PC-9 (cell line): ENCODE measurements at regions not wholly inside any gene's neighbourhood (a gene's known extent, or its start where the extent isn't known, plus 50 kb on each side); places are given as distances from the start of the nearest gene placed in this dataset.

ENCODE experiments used
- BruUV-seq: library from RNA; stranded (reverse); fragments of 400-500 nt; replicated peaks from 2 replicates; lab custom pipeline; 2021; lab: Mats Ljungman, UMichigan
- CTCF ChIA-PET: fragments of 300-600 bp; sonication (Branson Sonifier 250); formaldehyde crosslinking; loops from one replicate; lab custom pipeline; 2022; ENCODE audit warnings: antibody characterized with exemption; lab: Charles Lee
- POLR2A ChIA-PET: fragments of 300-600 bp; sonication (Branson Sonifier 250); formaldehyde crosslinking; loops from one replicate; lab custom pipeline; 2022; ENCODE audit warnings: antibody characterized with exemption; ENCODE audit not compliant: unreplicated experiment; lab: Charles Lee
- DNase-seq, 2 experiments: peaks; one replicate each; pipeline versions ENCODE4 v3.0.0 to v3.0.0-alpha.2; 2015 to 2022; ENCODE audit warnings: mixed read lengths in 1 of 2
- H2AFZ ChIP-seq: fragments of 200-600 bp; sonication (generic); 2 replicates; pipeline ENCODE4 v1.8.1; 2017; ENCODE audit warnings: antibody characterized with exemption
- H3F3A ChIP-seq: fragments of 200-600 bp; sonication (generic); 2 replicates; pipeline ENCODE4 v1.8.1; 2017; ENCODE audit warnings: antibody characterized with exemption, mild to moderate bottlenecking, low read depth; ENCODE audit not compliant: insufficient read depth
- H3K27ac ChIP-seq: fragments of 200-600 bp; sonication (generic); 2 replicates; pipeline ENCODE4 v1.6.1; 2016; ENCODE audit warnings: mixed run types
- H3K27me3 ChIP-seq: fragments of 200-600 bp; sonication (generic); 2 replicates; pipeline ENCODE4 v1.6.1; 2016; ENCODE audit warnings: low read depth, mixed run types; ENCODE audit not compliant: insufficient read depth
- H3K36me3 ChIP-seq: fragments of 200-600 bp; sonication (generic); 2 replicates; pipeline ENCODE4 v1.6.1; 2016; ENCODE audit warnings: low read depth, mixed run types
- H3K4me1 ChIP-seq: fragments of 200-600 bp; sonication (generic); replicated peaks from 2 replicates; pipeline ENCODE4 v1.6.1; 2016; ENCODE audit warnings: mixed run types; ENCODE audit not compliant: insufficient read depth
- H3K4me2 ChIP-seq: fragments of 200-600 bp; sonication (generic); 2 replicates; pipeline ENCODE4 v1.6.1; 2017; ENCODE audit warnings: mixed run types
- H3K4me3 ChIP-seq: fragments of 200-600 bp; sonication (generic); 2 replicates; pipeline ENCODE4 v1.6.1; 2016; ENCODE audit warnings: mixed run types
- H3K79me2 ChIP-seq: fragments of 200-600 bp; sonication (generic); 2 replicates; pipeline ENCODE4 v1.6.1; 2017; ENCODE audit warnings: low read depth, mixed run types
- H3K9me2 ChIP-seq: fragments of 200-600 bp; sonication (generic); 2 replicates; pipeline ENCODE4 v1.8.1; 2017; ENCODE audit warnings: mild to moderate bottlenecking; ENCODE audit not compliant: insufficient read depth
- H3K9me3 ChIP-seq: fragments of 200-600 bp; sonication (generic); 2 replicates; pipeline ENCODE4 v1.8.1; 2016; ENCODE audit warnings: low read depth; ENCODE audit not compliant: insufficient read depth
- H4K20me1 ChIP-seq: fragments of 200-600 bp; sonication (generic); 2 replicates; pipeline ENCODE4 v1.8.1; 2017; ENCODE audit not compliant: insufficient read depth
- EZH2 ChIP-seq: fragments of 200-600 bp; sonication (generic); IDR thresholded peaks from 2 replicates; pipeline ENCODE4 v1.8.0; 2017; ENCODE audit warnings: antibody characterized with exemption, low read depth
- intact Hi-C: fragments of 100-400 bp; cut with micrococcal nuclease; formaldehyde crosslinking; loops from one replicate; pipeline ENCODE4 v1.10.0; 2022; ENCODE audit not compliant: unreplicated experiment
- TF ChIP-seq, protein P1 (sequence below): fragments of 200-600 bp; sonication (generic); conservative IDR thresholded peaks from 2 replicates; pipeline ENCODE4 v1.6.1; 2017; ENCODE audit warnings: mixed run types, antibody characterized with exemption, mild to moderate bottlenecking, moderate library complexity

DNA sequence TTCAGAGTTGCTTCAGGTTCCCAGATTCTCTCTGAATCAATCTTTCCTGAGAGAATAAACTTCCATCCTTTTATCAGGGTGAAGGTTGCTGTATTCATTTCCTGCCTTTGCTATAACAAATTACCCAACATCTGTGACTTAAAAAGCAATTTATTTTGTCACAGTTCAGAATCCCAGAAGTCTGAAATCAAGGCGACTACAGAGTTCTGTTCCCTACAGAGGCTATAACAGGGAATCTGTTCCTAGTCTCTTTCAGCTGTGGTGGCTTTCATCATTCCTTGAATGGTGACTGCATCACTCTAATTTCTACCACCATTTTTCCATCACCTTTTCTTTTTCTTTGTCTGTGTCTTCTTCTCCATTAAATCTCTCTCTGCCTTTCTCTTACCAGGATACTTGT is 459.3 kb upstream of the PRR20A start:
- no TSS peak for BruUV-seq
- Histone ChIP-seq H3K4me2 (no peak overlapping the region), H3K4me3 (no peak overlapping the region), H3K27ac (no peak overlapping the region), H3K9me2 (no peaks in the 10 kb centered on the region; the same call in 1 of the 2 replicates), H3K79me2 (no peaks in the 10 kb centered on the region), H3F3A (no peaks in the 10 kb centered on the region), H4K20me1 (no peaks in the 10 kb centered on the region), H2AFZ (no peak overlapping the region), H3K4me1 (no peaks in the 10 kb centered on the region), H3K9me3 (no peaks in the 10 kb centered on the region), H3K27me3 (no peaks in the 10 kb centered on the region), H3K36me3 (no peaks in the 10 kb centered on the region)
- intact Hi-C loops: no loop called here
- TF ChIP-seq EZH2: no peak
- TF ChIP-seq, protein P1, sequence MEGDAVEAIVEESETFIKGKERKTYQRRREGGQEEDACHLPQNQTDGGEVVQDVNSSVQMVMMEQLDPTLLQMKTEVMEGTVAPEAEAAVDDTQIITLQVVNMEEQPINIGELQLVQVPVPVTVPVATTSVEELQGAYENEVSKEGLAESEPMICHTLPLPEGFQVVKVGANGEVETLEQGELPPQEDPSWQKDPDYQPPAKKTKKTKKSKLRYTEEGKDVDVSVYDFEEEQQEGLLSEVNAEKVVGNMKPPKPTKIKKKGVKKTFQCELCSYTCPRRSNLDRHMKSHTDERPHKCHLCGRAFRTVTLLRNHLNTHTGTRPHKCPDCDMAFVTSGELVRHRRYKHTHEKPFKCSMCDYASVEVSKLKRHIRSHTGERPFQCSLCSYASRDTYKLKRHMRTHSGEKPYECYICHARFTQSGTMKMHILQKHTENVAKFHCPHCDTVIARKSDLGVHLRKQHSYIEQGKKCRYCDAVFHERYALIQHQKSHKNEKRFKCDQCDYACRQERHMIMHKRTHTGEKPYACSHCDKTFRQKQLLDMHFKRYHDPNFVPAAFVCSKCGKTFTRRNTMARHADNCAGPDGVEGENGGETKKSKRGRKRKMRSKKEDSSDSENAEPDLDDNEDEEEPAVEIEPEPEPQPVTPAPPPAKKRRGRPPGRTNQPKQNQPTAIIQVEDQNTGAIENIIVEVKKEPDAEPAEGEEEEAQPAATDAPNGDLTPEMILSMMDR: no peak
- ChIA-PET POLR2A (no interaction called here), CTCF (no interaction called here)
- DNase-seq: no peak

DNA sequence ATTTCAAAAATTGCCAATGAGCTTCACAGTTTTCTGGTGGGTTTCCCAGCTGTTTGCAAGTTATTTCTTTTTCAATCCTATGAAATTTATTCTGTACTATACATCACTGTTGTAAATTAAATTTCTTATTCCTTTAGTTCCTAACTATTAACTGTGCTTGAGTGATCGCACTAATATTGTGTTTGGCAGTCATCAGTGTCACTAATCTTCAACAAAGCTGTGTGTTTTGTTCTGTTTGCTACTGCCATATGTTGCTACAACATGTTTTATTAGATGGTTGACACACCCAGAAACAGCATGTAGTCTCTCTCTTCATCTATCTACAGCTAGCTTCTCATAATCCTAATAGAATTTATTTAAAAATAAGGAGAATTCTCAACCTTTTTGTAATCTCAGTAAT is 453.6 kb upstream of the PRR20A start:
- Histone ChIP-seq H3K4me1 (no peaks in the 10 kb centered on the region), H3K27ac (no peak overlapping the region), H3K79me2 (no peaks in the 10 kb centered on the region), H3K9me2 (no peaks in the 10 kb centered on the region; the same call in 1 of the 2 replicates), H3K9me3 (no peaks in the 10 kb centered on the region), H3K27me3 (no peaks in the 10 kb centered on the region), H4K20me1 (no peaks in the 10 kb centered on the region), H2AFZ (no peak overlapping the region), H3K4me2 (no peak overlapping the region), H3K4me3 (no peak overlapping the region), H3F3A (no peaks in the 10 kb centered on the region), H3K36me3 (no peaks in the 10 kb centered on the region)
- intact Hi-C loops: no loop called here
- ChIA-PET POLR2A (no interaction called here), CTCF (no interaction called here)
- BruUV-seq: no TSS peak
- no peak for TF ChIP-seq EZH2
- TF ChIP-seq, protein P1: no peak
- no peak for DNase-seq

DNA sequence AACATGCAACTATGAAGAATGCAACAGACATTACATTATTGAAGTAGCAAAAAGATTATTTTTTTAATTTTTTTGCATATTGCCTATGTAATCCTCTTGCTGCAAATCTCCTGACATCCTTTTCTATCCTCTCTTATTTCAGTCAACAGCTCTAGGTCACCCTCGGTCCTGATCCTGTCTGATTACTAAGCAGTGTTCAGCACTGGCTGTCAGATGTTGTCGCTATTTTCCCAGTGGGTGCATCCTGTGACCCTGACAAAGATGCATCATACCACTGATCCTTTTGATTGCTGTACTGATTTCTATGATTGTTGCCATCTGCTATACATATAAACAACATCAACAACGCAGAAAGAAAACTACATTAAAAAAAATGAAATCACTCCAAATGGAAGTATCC is 443.7 kb upstream of the PRR20A start:
- no peaks in the 10 kb centered on the region for H3K27me3 ChIP-seq
- intact Hi-C loops: no loop called here
- no peaks in the 10 kb centered on the region for H3F3A ChIP-seq
- H3K4me1 ChIP-seq: no peaks in the 10 kb centered on the region
- H2AFZ ChIP-seq: no peak overlapping the region
- peaks cover 5% of the 10 kb centered on the region; the same call in 1 of the 2 replicates for H3K9me3 ChIP-seq
- no peaks in the 10 kb centered on the region for H4K20me1 ChIP-seq
- no peak overlapping the region for H3K27ac ChIP-seq
- BruUV-seq: no TSS peak
- H3K36me3 ChIP-seq: no peaks in the 10 kb centered on the region
- ChIA-PET CTCF (no interaction called here), POLR2A (no interaction called here)
- DNase-seq: no peak
- H3K9me2 ChIP-seq: no peaks in the 10 kb centered on the region
- no peaks in the 10 kb centered on the region for H3K79me2 ChIP-seq
- no peak overlapping the region for H3K4me2 ChIP-seq
- no peak for TF ChIP-seq EZH2
- TF ChIP-seq, protein P1: no peak
- H3K4me3 ChIP-seq: no peak overlapping the region
